ENCODE measurements at regions not wholly inside any gene's neighbourhood (a gene's known extent, or its start where the extent isn't known, plus 50 kb on each side); places are given as distances from the start of the nearest gene placed in this dataset.

GRCh38 chr15:92288755-92289154 lies 104.9 kb upstream of the ST8SIA2 start:
- no peak for TF ChIP-seq CTCF (IDR thresholded peaks at IDR 0.05)
- no peaks in the 10 kb centered on the region for H3K36me3 ChIP-seq
- no peak for DNase-seq (ENCODE audit: low spot score in 2 of 2)
- H3K4me1 ChIP-seq, result no peaks in the 10 kb centered on the region
- no peaks in the 10 kb centered on the region for H3K9me3 ChIP-seq
- no peaks in the 10 kb centered on the region for H3K27me3 ChIP-seq
- no peak overlapping the region for H3K4me3 ChIP-seq
- H3K27ac ChIP-seq, result no peak overlapping the region
- intact Hi-C loops (cut with DNase I), result loop anchor here (2.0 kb wide), 1 partner anchor 26 kb away; no protein-coding TSS in a partner anchor

- H3K4me3 ChIP-seq, result no peak overlapping the region
- intact Hi-C loops (cut with DNase I), result loop anchor here (2.0 kb wide), 1 partner anchor 25 kb away; no protein-coding TSS in a partner anchor
- no peaks in the 10 kb centered on the region for H3K36me3 ChIP-seq
- DNase-seq (ENCODE audit: low spot score in 2 of 2), result no peak
- H3K4me1 ChIP-seq, result no peaks in the 10 kb centered on the region
- no peaks in the 10 kb centered on the region for H3K27me3 ChIP-seq
- H3K27ac ChIP-seq, result no peak overlapping the region
- H3K9me3 ChIP-seq, result no peaks in the 10 kb centered on the region
- no peak for TF ChIP-seq CTCF (IDR thresholded peaks at IDR 0.05)
These were observed 103.9 kb upstream of the ST8SIA2 start for GRCh38 chr15:92289733-92290132.

DNA sequence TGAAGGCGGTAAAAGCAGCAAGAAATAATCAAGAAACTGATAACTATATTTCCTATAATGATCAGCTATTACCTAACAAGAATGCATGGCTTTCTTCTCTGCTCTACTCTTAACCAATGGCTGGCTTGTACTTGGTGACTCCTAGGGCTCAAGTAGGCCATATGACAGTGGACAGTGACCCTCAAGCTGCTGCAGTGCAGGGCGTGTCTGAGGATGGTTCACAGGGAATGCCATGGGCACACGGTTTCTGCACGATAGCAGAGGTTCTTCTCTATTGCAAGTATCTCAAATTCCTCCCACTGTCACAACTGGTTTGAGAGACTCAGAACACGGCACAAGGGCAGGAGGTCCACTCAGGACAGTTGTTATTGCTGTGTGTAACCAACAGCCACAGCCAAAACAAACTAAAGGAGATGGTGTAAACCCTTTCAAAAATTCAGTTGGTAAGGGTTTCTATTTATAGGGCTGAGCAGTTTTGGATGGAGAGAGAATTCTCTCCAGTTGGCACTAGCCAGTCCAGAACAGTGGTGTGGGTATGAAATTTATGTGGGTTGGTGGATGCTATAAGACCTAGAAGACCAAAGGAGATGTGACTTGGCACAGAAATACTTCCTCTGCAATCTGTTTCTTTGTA lies 103.2 kb upstream of the ST8SIA2 start:
- Histone ChIP-seq H3K9me3 (no peaks in the 10 kb centered on the region), H3K4me1 (no peaks in the 10 kb centered on the region), H3K27ac (no peak overlapping the region), H3K4me3 (no peak overlapping the region), H3K36me3 (no peaks in the 10 kb centered on the region), H3K27me3 (no peaks in the 10 kb centered on the region)
- no peak for DNase-seq (ENCODE audit: low spot score in 2 of 2)
- intact Hi-C loops (cut with DNase I), result no loop called here
- TF ChIP-seq CTCF (IDR thresholded peaks at IDR 0.05), result no peak

GRCh38 chr15:92291900-92292299 lies 101.8 kb upstream of the ST8SIA2 start:
- no peaks in the 10 kb centered on the region for H3K36me3 ChIP-seq
- TF ChIP-seq CTCF (IDR thresholded peaks at IDR 0.05), result no peak
- intact Hi-C loops (cut with DNase I), result no loop called here
- H3K27ac ChIP-seq, result no peak overlapping the region
- DNase-seq (ENCODE audit: low spot score in 2 of 2), result no peak
- H3K4me1 ChIP-seq, result no peaks in the 10 kb centered on the region
- H3K27me3 ChIP-seq, result no peaks in the 10 kb centered on the region
- no peak overlapping the region for H3K4me3 ChIP-seq
- no peaks in the 10 kb centered on the region for H3K9me3 ChIP-seq

- intact Hi-C loops (cut with DNase I), result no loop called here
- Histone ChIP-seq H3K4me1 (no peaks in the 10 kb centered on the region), H3K27ac (no peak overlapping the region), H3K4me3 (no peak overlapping the region), H3K27me3 (no peaks in the 10 kb centered on the region), H3K9me3 (no peaks in the 10 kb centered on the region), H3K36me3 (no peaks in the 10 kb centered on the region)
- no peak for TF ChIP-seq CTCF (IDR thresholded peaks at IDR 0.05)
- DNase-seq (ENCODE audit: low spot score in 2 of 2), result no peak
These were observed 98.9 kb upstream of the ST8SIA2 start for GRCh38 chr15:92294759-92295158.
